Fibroblast of skin of abdomen (primary cell): ENCODE measurements at regions not wholly inside any gene's neighbourhood (a gene's known extent, or its start where the extent isn't known, plus 50 kb on each side); places are given as distances from the start of the nearest gene placed in this dataset.
"Not testable (repeated sequence)": the region's sequence is repeated elsewhere in the genome, so short reads cannot be mapped to it uniquely, and the experiment has no call there.

Source experiments
- DNase-seq: peaks from one replicate; pipeline ENCODE4 v3.0.0-alpha.2; 2013

GRCh38 chr5:113721171-113721570 lies 207.7 kb downstream of the YTHDC2 start:
- no peak for DNase-seq

- DNase-seq = no peak
Observed at GRCh38 chr5:113723021-113723420, 209.5 kb downstream of the YTHDC2 start.

DNA sequence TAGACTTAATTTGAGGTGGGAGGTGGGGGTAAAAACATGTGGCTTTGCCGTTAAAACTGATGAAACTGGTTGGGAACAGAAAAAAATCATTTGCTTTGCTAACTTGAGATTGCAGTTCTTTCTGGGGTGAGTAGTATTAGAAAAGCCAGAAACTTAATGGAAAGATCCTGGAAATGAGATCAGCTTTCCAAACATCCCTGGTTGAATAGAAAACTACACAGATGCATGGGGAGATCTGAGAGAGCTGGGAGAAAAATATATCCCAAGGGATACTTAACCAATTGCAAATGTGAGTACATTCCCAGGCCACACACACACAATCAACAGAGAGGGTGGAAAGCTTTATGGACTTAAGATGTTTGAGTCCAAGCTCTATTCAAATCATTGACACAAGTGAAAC lies 222.3 kb downstream of the YTHDC2 start:
- no peak for DNase-seq

DNA sequence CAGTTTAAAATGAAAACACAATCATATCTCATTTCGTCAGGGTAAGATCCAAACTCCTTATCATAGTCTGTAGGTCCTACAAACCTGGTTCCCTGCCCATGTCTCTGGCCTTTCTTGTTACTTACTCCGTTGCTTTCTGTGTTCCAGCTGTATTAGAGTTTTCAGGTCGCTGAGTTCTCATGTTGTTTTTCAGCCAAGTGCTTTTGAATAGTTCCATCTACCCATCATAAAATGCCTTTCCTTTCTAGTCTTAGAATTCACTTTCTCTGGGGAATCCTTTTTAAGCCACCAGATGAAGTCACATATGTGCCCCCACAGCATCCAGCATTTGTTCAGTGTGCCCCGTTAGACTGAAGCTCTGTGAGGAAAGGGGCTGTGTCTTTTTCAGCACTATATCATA lies 228.7 kb downstream of the YTHDC2 start:
- DNase-seq = no peak

- no peak for DNase-seq
Observed at GRCh38 chr5:113742639-113743038, 229.1 kb downstream of the YTHDC2 start.

GRCh38 chr5:113748403-113748802 lies 234.9 kb downstream of the YTHDC2 start:
- no peak for DNase-seq

DNA sequence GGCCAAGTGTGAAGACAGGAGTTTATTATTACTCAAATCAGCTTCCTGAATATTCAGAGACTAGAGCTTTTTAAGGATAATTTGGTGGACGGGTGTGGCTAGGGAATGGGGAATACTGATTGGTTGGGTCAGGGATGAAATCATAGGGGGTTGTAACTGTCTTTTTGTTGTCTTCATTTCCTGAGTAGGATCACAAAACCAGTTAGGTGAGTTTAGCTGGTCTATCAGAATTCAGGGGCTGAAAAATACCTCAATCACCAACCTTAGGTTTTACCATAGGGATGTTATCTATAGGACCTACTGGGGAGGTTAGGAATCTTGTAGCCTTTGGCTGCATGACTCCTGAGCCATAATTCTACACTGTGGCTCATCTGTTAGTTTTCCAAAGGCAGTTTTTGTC lies 235.8 kb downstream of the YTHDC2 start:
- no peak for DNase-seq

- DNase-seq = not testable (repeated sequence)
Observed at GRCh38 chr5:113753182-113753581, 239.7 kb downstream of the YTHDC2 start.

- no peak for DNase-seq
Observed at GRCh38 chr5:113755516-113755915, 242.0 kb downstream of the YTHDC2 start.

GRCh38 chr5:113757508-113757907 lies 244.0 kb downstream of the YTHDC2 start:
- no peak for DNase-seq

DNA sequence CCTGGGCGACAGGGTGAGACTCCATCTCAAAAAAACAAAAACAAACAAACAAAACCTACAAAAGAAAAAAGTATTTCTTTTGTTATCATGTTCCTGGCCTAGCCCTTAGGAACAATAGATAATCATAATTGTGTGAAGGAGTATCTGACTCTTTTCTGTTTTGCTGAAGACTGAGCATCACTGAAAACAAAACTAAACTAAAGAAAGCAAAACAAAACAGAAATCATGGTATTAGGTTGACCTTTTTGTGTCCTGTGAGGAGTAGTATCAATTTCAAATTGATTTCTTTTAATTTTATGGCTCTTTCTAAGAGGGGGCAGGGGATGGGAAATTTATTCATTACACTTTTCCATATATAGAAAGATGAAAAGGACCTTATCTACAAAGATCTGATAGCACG lies 246.0 kb downstream of the YTHDC2 start:
- no peak for DNase-seq

- DNase-seq = peak; percentile 16
Observed at GRCh38 chr5:113760486-113760885, 247.0 kb downstream of the YTHDC2 start.

GRCh38 chr5:113761594-113761993 lies 248.1 kb downstream of the YTHDC2 start:
- DNase-seq = no peak

DNA sequence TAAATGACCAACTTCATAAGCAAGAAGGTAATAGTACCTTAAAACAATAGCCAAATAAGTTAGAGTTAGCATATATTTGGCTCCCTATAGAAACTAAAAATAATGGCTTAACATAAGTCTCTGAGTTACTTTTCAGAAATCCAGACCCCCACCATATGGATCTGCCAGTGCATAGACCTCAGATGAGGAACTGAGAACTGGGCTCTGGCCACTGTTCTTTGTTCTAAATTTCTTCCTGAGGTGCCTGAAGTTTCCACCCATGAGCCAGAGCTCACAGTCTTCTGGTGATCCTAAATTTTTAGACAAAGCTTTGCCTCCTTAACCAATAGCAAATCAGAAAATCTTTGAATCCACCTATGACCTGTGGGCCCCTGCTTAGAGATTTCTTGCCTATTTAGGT lies 250.9 kb downstream of the YTHDC2 start:
- DNase-seq = no peak

GRCh38 chr5:113766827-113767226 lies 253.3 kb downstream of the YTHDC2 start:
- not testable (repeated sequence) for DNase-seq

DNA sequence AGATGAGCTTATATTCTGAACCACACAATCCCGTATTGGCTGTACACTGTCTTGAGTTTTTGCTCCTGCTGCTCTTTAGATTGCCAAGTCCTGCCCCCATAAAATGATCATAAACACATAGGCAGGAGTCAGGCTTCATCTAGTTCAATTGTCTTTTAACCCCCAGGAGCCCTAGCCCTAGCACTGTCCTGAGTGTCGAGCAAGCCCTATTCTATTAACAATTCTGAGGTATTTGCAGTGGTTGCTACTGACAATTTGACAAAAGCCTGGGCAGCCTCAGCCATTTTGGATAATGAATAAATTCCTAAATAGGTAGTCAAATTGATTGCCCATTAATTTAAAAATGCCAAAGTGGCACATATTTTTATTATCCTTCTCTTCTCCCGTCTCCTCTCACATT lies 257.2 kb downstream of the YTHDC2 start:
- no peak for DNase-seq

DNA sequence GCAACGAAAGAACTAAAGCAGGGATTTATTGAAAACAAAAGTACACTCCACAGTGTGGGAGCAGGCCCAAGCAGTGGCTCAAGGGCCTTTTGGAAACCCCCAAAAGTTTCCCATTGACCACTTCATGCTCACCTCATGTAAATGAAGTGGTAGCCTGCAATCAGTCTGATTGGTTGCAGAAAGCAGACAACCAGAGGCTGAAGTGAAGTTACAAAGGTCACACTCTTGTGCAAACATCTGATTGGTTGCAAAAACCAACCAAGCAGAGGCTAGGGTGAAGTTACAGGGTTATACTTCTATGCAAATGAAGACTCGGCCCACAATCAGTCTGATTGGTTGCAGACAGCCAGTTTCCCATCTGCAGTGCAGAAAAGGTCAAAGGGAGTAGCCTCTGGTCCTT lies 258.0 kb downstream of the YTHDC2 start:
- no peak for DNase-seq

DNA sequence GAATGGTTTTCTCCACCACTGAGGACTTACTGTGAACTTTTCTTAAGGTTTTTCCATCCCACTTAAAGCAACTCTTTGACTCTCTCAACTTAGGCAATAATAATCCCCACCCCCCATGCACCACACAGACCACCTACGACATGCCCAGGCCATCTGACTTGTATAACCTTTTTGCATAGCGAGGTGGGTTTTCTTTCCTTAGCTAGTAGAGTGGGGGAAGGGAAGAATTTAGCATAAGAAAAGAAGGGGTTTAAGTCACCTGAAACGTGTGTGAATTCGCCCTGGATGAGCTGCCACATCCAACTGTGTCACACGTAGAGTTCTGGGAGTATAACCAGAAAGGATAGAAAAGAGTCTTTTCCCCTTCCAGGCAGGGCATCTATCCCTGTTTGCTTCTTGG lies 262.7 kb downstream of the YTHDC2 start:
- DNase-seq = no peak

- peak; percentile 1 for DNase-seq
Observed at GRCh38 chr5:113776832-113777525, 263.5 kb downstream of the YTHDC2 start.

DNA sequence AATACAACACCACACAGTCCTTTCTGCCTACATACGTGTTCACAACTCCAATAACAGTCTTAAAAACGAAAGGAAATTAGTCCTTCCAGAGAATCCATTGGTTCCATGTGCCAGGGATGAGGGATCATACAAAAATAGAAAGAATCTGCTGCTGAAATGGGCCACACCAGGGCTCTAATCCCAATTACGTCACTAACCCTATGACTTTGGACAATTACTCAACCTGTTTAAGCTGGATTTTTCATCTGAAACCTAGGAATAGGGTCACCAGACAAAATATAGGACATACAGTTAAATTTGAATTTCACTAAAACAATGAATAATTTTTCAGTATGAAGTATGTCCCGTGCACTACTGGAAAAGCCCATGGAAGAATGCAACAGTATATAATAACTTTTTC lies 264.7 kb downstream of the YTHDC2 start:
- no peak for DNase-seq

- DNase-seq = no peak
Observed at GRCh38 chr5:113788141-113788655, 274.7 kb downstream of the YTHDC2 start.

DNA sequence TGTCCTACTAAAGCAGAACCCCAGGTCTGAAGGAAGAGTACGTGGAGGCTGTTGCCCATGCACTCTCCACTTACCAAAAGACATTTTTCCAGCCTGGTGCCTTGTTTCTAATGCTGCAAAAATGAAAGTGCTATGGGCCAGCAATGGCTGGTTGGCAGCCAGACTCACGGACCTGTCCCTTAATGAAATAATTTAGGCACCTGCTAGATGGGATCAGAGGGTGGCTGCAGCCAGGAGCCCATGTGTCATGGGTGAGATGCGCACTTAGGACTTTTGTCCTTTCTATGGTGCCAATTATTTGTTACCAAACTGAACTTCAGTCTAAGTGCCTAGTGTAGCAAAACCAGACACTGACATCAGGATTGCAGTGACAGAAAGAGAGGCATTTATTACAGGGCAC lies 276.3 kb downstream of the YTHDC2 start:
- no peak for DNase-seq

DNA sequence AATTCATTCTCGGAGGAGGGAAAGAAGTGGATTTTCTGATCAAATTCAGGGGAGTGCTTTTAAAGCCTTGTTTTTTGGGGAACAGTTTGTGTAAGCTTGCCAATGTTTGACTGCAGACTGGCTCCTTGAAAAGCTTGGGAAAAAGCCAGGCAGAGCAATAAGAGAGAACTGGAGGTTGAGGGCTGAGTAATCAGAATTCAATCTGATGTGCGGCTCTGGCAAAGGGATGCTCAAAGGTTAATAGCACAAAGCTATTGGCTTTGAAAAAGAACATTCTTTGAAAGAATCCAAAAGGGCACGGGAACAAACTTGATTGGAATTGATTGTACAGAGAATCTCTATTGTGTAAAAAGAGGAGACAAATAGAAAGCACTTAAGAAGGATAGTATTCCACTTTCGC lies 279.3 kb downstream of the YTHDC2 start:
- no peak for DNase-seq

- DNase-seq = no peak
Observed at GRCh38 chr5:113794981-113795380, 281.5 kb downstream of the YTHDC2 start.

DNA sequence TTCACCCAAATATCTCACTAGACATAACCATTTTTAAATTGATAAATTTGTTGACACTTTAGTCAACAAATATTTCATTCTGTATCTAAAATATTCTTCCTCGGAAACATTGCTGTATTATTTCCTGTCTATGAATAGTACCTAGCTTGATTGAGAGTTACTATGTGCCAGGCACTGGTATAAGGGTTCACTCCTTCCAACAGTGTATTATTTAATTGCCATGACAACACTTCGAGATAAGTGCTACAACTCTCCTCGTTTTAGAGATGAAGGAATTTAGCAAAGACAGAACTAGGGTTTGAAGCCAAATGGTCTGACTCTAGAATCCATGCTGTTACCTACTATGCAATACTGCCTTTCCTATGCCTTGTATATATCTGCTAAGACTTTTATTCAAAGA lies 287.2 kb downstream of the YTHDC2 start:
- no peak for DNase-seq
